ENCODE measurements at regions not wholly inside any gene's neighbourhood (a gene's known extent, or its start where the extent isn't known, plus 50 kb on each side); places are given as distances from the start of the nearest gene placed in this dataset.

- Histone ChIP-seq H3K27ac (no peak overlapping the region), H3K4me1 (replicated peaks in 1 of 2) (no peaks in the 10 kb centered on the region), H3K4me3 (no peak overlapping the region)
- in situ Hi-C loops (cut with MboI; ENCODE audit: low pct_unique_long_range_greater_than_20kb in 2 of 9, low sequenced_read_pairs in 9 of 9, unreplicated experiment in 9 of 9), result no loop called here
- WGBS, 10 experiments, result 51 to 89% (median 73%) methylated on average over 3 to 8 of the region's 12 CpGs; no CpG with 5 or more reads in 2 of the 10 experiments
- ATAC-seq (replicated peaks in 6 of 8), result no peak
Measured at GRCh38 chr7:46637793-46638735, 717.0 kb upstream of the IGFBP3 start.

- H3K4me3 ChIP-seq, result no peak overlapping the region
- ATAC-seq (replicated peaks in 6 of 8), result no peak
Measured at GRCh38 chr7:46636022-46636421, 715.0 kb upstream of the IGFBP3 start.

GRCh38 chr7:46633630-46634240 is 712.7 kb upstream of the IGFBP3 start:
- peak in 2 of 8 experiments; percentile 67 to 85 for ATAC-seq (replicated peaks in 6 of 8)
- 33 to 100% (median 82%) methylated on average over 1 to 4 of the region's 4 CpGs for WGBS, 10 experiments
- H3K27ac ChIP-seq, result no peak overlapping the region
- in situ Hi-C loops (cut with MboI; ENCODE audit: low pct_unique_long_range_greater_than_20kb in 2 of 9, low sequenced_read_pairs in 9 of 9, unreplicated experiment in 9 of 9), result no loop called here
- no peaks in the 10 kb centered on the region for H3K4me1 ChIP-seq (replicated peaks in 1 of 2)
- no peak overlapping the region for H3K4me3 ChIP-seq

More at GRCh38 chr7:46636022-46636421, 715.0 kb upstream of the IGFBP3 start:
- 40 to 100% (median 90%) methylated on average over 1 to 3 of the region's 3 CpGs; no CpG with 5 or more reads in 5 of the 10 experiments for WGBS, 10 experiments
- no peak overlapping the region for H3K27ac ChIP-seq
- no peaks in the 10 kb centered on the region for H3K4me1 ChIP-seq (replicated peaks in 1 of 2)
- in situ Hi-C loops (cut with MboI; ENCODE audit: low pct_unique_long_range_greater_than_20kb in 2 of 9, low sequenced_read_pairs in 9 of 9, unreplicated experiment in 9 of 9), result no loop called here

- peak in 2 of 8 experiments; percentile 15 to 33 for ATAC-seq (replicated peaks in 6 of 8)
- H3K27ac ChIP-seq, result no peak overlapping the region
- no peaks in the 10 kb centered on the region for H3K4me1 ChIP-seq (replicated peaks in 1 of 2)
- 40 to 100% (median 100%) methylated on average over 1 to 2 of the region's 2 CpGs; no CpG with 5 or more reads in 2 of the 10 experiments for WGBS, 10 experiments
- in situ Hi-C loops (cut with MboI; ENCODE audit: low pct_unique_long_range_greater_than_20kb in 2 of 9, low sequenced_read_pairs in 9 of 9, unreplicated experiment in 9 of 9), result no loop called here
- H3K4me3 ChIP-seq, result no peak overlapping the region
Measured at GRCh38 chr7:46633200-46633599, 712.1 kb upstream of the IGFBP3 start.

- no peak for ATAC-seq (replicated peaks in 6 of 8)
- in situ Hi-C loops (cut with MboI; ENCODE audit: low pct_unique_long_range_greater_than_20kb in 2 of 9, low sequenced_read_pairs in 9 of 9, unreplicated experiment in 9 of 9), result no loop called here
- WGBS, 10 experiments, result 18 to 80% (median 33%) methylated on average over 1 to 2 of the region's 2 CpGs; no CpG with 5 or more reads in 7 of the 10 experiments
- Histone ChIP-seq H3K4me3 (no peak overlapping the region), H3K4me1 (replicated peaks in 1 of 2) (no peaks in the 10 kb centered on the region), H3K27ac (no peak overlapping the region)
Measured at GRCh38 chr7:46630031-46630430, 709.0 kb upstream of the IGFBP3 start.

- Histone ChIP-seq H3K27ac (no peak overlapping the region), H3K4me1 (replicated peaks in 1 of 2) (no peaks in the 10 kb centered on the region), H3K4me3 (no peak overlapping the region)
- WGBS, 10 experiments, result 43 to 100% methylated on average over 1 of the region's 1 CpG; no CpG with 5 or more reads in 8 of the 10 experiments
- ATAC-seq (replicated peaks in 6 of 8), result no peak
- in situ Hi-C loops (cut with MboI; ENCODE audit: low pct_unique_long_range_greater_than_20kb in 2 of 9, low sequenced_read_pairs in 9 of 9, unreplicated experiment in 9 of 9), result no loop called here
Measured at GRCh38 chr7:46628389-46628788, 707.3 kb upstream of the IGFBP3 start.

GRCh38 chr7:46626691-46627310 is 705.7 kb upstream of the IGFBP3 start:
- Histone ChIP-seq H3K4me1 (replicated peaks in 1 of 2) (no peaks in the 10 kb centered on the region), H3K27ac (no peak overlapping the region), H3K4me3 (no peak overlapping the region)
- in situ Hi-C loops (cut with MboI; ENCODE audit: low pct_unique_long_range_greater_than_20kb in 2 of 9, low sequenced_read_pairs in 9 of 9, unreplicated experiment in 9 of 9), result no loop called here
- 0 to 100% (median 83%) methylated on average over 1 to 5 of the region's 5 CpGs; no CpG with 5 or more reads in 1 of the 10 experiments for WGBS, 10 experiments
- no peak for ATAC-seq (replicated peaks in 6 of 8)

GRCh38 chr7:46626261-46626660 is 705.2 kb upstream of the IGFBP3 start:
- WGBS, 10 experiments, result 58 to 100% (median 93%) methylated on average over 1 to 4 of the region's 4 CpGs; no CpG with 5 or more reads in 1 of the 10 experiments
- H3K4me3 ChIP-seq, result no peak overlapping the region
- H3K27ac ChIP-seq, result no peak overlapping the region
- no peaks in the 10 kb centered on the region for H3K4me1 ChIP-seq (replicated peaks in 1 of 2)
- ATAC-seq (replicated peaks in 6 of 8), result no peak
- in situ Hi-C loops (cut with MboI; ENCODE audit: low pct_unique_long_range_greater_than_20kb in 2 of 9, low sequenced_read_pairs in 9 of 9, unreplicated experiment in 9 of 9), result no loop called here

- in situ Hi-C loops (cut with MboI; ENCODE audit: low pct_unique_long_range_greater_than_20kb in 2 of 9, low sequenced_read_pairs in 9 of 9, unreplicated experiment in 9 of 9), result no loop called here
- WGBS, 10 experiments, result 0 to 100% (median 92%) methylated on average over 1 to 2 of the region's 2 CpGs; no CpG with 5 or more reads in 4 of the 10 experiments
- H3K27ac ChIP-seq, result no peak overlapping the region
Measured at GRCh38 chr7:46625032-46625431, 704.0 kb upstream of the IGFBP3 start.

GRCh38 chr7:46622251-46622650 is 701.2 kb upstream of the IGFBP3 start:
- Histone ChIP-seq H3K27ac (no peak overlapping the region), H3K4me1 (replicated peaks in 1 of 2) (no peaks in the 10 kb centered on the region), H3K4me3 (no peak overlapping the region)
- in situ Hi-C loops (cut with MboI; ENCODE audit: low pct_unique_long_range_greater_than_20kb in 2 of 9, low sequenced_read_pairs in 9 of 9, unreplicated experiment in 9 of 9), result no loop called here
- no peak for ATAC-seq (replicated peaks in 6 of 8)
- 59 to 100% (median 74%) methylated on average over 1 to 2 of the region's 2 CpGs for WGBS, 10 experiments

More at GRCh38 chr7:46625032-46625431, 704.0 kb upstream of the IGFBP3 start:
- Histone ChIP-seq H3K4me3 (no peak overlapping the region), H3K4me1 (replicated peaks in 1 of 2) (no peaks in the 10 kb centered on the region)
- no peak for ATAC-seq (replicated peaks in 6 of 8)

- Histone ChIP-seq H3K4me3 (no peak overlapping the region), H3K4me1 (replicated peaks in 1 of 2) (no peaks in the 10 kb centered on the region), H3K27ac (no peak overlapping the region)
- ATAC-seq (replicated peaks in 6 of 8), result no peak
- WGBS, 10 experiments, result 17 to 90% (median 74%) methylated on average over 1 to 3 of the region's 3 CpGs; no CpG with 5 or more reads in 2 of the 10 experiments
- in situ Hi-C loops (cut with MboI; ENCODE audit: low pct_unique_long_range_greater_than_20kb in 2 of 9, low sequenced_read_pairs in 9 of 9, unreplicated experiment in 9 of 9), result no loop called here
Measured at GRCh38 chr7:46619723-46620310, 698.7 kb upstream of the IGFBP3 start.

GRCh38 chr7:46616636-46617035 is 695.6 kb upstream of the IGFBP3 start:
- ATAC-seq (replicated peaks in 6 of 8), result no peak
- Histone ChIP-seq H3K27ac (no peak overlapping the region), H3K4me3 (no peak overlapping the region), H3K4me1 (replicated peaks in 1 of 2) (no peaks in the 10 kb centered on the region)
- in situ Hi-C loops (cut with MboI; ENCODE audit: low pct_unique_long_range_greater_than_20kb in 2 of 9, low sequenced_read_pairs in 9 of 9, unreplicated experiment in 9 of 9), result no loop called here
- WGBS, 10 experiments, result 0 to 100% (median 67%) methylated on average over 1 of the region's 1 CpG; no CpG with 5 or more reads in 3 of the 10 experiments

GRCh38 chr7:46613551-46613950 is 692.5 kb upstream of the IGFBP3 start:
- in situ Hi-C loops (cut with MboI; ENCODE audit: low pct_unique_long_range_greater_than_20kb in 2 of 9, low sequenced_read_pairs in 9 of 9, unreplicated experiment in 9 of 9), result no loop called here
- H3K4me1 ChIP-seq (replicated peaks in 1 of 2), result no peaks in the 10 kb centered on the region
- 20 to 100% (median 76%) methylated on average over 1 of the region's 1 CpG; no CpG with 5 or more reads in 2 of the 10 experiments for WGBS, 10 experiments
- H3K27ac ChIP-seq, result no peak overlapping the region
- H3K4me3 ChIP-seq, result no peak overlapping the region
- no peak for ATAC-seq (replicated peaks in 6 of 8)
